ENCODE measurements at regions not wholly inside any gene's neighbourhood (a gene's known extent, or its start where the extent isn't known, plus 50 kb on each side); places are given as distances from the start of the nearest gene placed in this dataset.

- no peaks in the 10 kb centered on the region for H3K4me1 ChIP-seq (replicated peaks in 1 of 2; ENCODE audit: control insufficient read depth in 2 of 2, insufficient read depth in 2 of 2, low read length in 2 of 2)
- in situ Hi-C loops (cut with MboI): no loop called here
- TF ChIP-seq MYBL2 (IDR thresholded peaks at IDR 0.05; ENCODE audit: low read depth) (no peak), MYBL2 (CRISPR knock-in tag; IDR thresholded peaks at IDR 0.05; ENCODE audit: borderline replicate concordance) (no peak), U2AF1 (optimal IDR thresholded peaks at IDR 0.05; ENCODE audit: low read depth, low read length) (no peak), TAF15 (IDR thresholded peaks at IDR 0.05; ENCODE audit: low read depth, low read length) (no peak), ZBED1 (IDR thresholded peaks at IDR 0.05) (no peak), KAT8 (IDR thresholded peaks at IDR 0.05; ENCODE audit: low read depth) (no peak), HEY1 (CRISPR knock-in tag; IDR thresholded peaks at IDR 0.05; ENCODE audit: borderline replicate concordance) (no peak), TBL1XR1 (IDR thresholded peaks at IDR 0.05; ENCODE audit: low read length in 2 of 2) (no peak), PTRF (tag; IDR thresholded peaks at IDR 0.05) (no peak), ZNF174 (CRISPR knock-in tag; IDR thresholded peaks at IDR 0.05) (no peak), ARID3A (IDR thresholded peaks at IDR 0.05; ENCODE audit: borderline replicate concordance, low read depth, low read length) (no peak), FOXP4 (CRISPR knock-in tag; IDR thresholded peaks at IDR 0.05; ENCODE audit: borderline replicate concordance) (no peak), FOS (IDR thresholded peaks at IDR 0.05; ENCODE audit: extremely low read depth, insufficient read length) (no peak), POLR3G (IDR thresholded peaks at IDR 0.05; ENCODE audit: extremely low read depth, insufficient read length, insufficient replicate concordance) (no peak), MED1 (CRISPR knock-in tag; IDR thresholded peaks at IDR 0.05; ENCODE audit: borderline replicate concordance) (no peak), EP400 (IDR thresholded peaks at IDR 0.05) (no peak), RNF219 (CRISPR knock-in tag; IDR thresholded peaks at IDR 0.05) (no peak), MTA3 (IDR thresholded peaks at IDR 0.05; ENCODE audit: borderline replicate concordance) (no peak), ZNF561 (CRISPR knock-in tag; conservative IDR thresholded peaks at IDR 0.05) (no peak)
- no peaks in the 10 kb centered on the region for H3K36me3 ChIP-seq (ENCODE audit: control insufficient read depth, insufficient read depth, low read length)
- H2AFZ ChIP-seq (ENCODE audit: low read depth, low read length): no peak overlapping the region
- no peak overlapping the region for H3K27ac ChIP-seq (ENCODE audit: extremely low read depth, low read depth, low read length)
- ChIA-PET POLR2A (no interaction called here), CTCF (ENCODE audit: low intra/inter-chr PET ratio) (no interaction called here)
- no TSS peak for BruUV-seq (replicated peaks)
- no peak for FAIRE-seq
- H3K4me2 ChIP-seq (ENCODE audit: insufficient read depth, low read length): no peak overlapping the region
- no peaks in the 10 kb centered on the region for H3K27me3 ChIP-seq (ENCODE audit: control insufficient read depth in 2 of 2, insufficient read depth in 2 of 2, low read length in 2 of 2)
- intact Hi-C loops (cut with micrococcal nuclease): no loop called here
- H3K4me3 ChIP-seq: no peak overlapping the region
- 10% methylated on average over 23 of the region's 29 CpGs for WGBS (ENCODE audit: insufficient coverage, low coverage, missing lambda C conversion rate)
- no peaks in the 10 kb centered on the region for H3K9me1 ChIP-seq (ENCODE audit: control insufficient read depth, insufficient read depth, low read length)
- ATAC-seq: no peak
- H3K9me3 ChIP-seq (replicated peaks; ENCODE audit: control insufficient read depth, insufficient read depth, low read depth, low read length): no peaks in the 10 kb centered on the region
- no peaks in the 10 kb centered on the region for H4K20me1 ChIP-seq (replicated peaks; ENCODE audit: control insufficient read depth, insufficient read depth, low read length)
- no peak for DNase-seq (ENCODE audit: extremely low read depth in 1 of 4, low spot score in 3 of 4)
- H3K79me2 ChIP-seq (ENCODE audit: control insufficient read depth, insufficient read depth, low read length): no peaks in the 10 kb centered on the region
- no peak overlapping the region for H3K9ac ChIP-seq (ENCODE audit: insufficient read depth in 1 of 2, low read depth in 2 of 2, low read length in 2 of 2)
Measured at GRCh38 chr9:103483471-103484096, 488.5 kb downstream of the CYLC2 start.
